HepG2 (cell line): ENCODE measurements at regions not wholly inside any gene's neighbourhood (a gene's known extent, or its start where the extent isn't known, plus 50 kb on each side); places are given as distances from the start of the nearest gene placed in this dataset.

ENCODE experiments used
- ATAC-seq: fragments of 200-7000 bp; cut with Tn5 transposase; 3 replicates; pipeline ENCODE4 v1.9.1; 2020; ENCODE audit warnings: mild to moderate bottlenecking, moderate library complexity
- BruUV-seq: library from RNA; stranded (reverse); fragments of 400-500 nt; replicated peaks from 2 replicates; lab custom pipeline; 2021; lab: Mats Ljungman, UMichigan
- CTCF ChIA-PET: fragments of 300-600 bp; formaldehyde crosslinking; extraction: SDS; loops from one replicate; lab custom pipeline; 2021; ENCODE audit warnings: low total read pairs, inconsistent platforms, low intra/inter-chr PET ratio; lab: Yijun Ruan, JAX
- POLR2A ChIA-PET: fragments of 350-600 bp; sonication (Branson Sonifier 250); formaldehyde crosslinking; loops from one replicate; lab custom pipeline; 2020; ENCODE audit warnings: antibody characterized with exemption, inconsistent platforms; lab: Yijun Ruan, JAX
- DNase-seq: peaks from one replicate; pipeline ENCODE4 v3.0.0-alpha.2; 2015; ENCODE audit warnings: low spot score
- FAIRE-seq: peaks from 3 replicates; lab custom pipeline; 2011; peaks lifted over from hg19 to GRCh38; lab: Jason Lieb, UNC
- H2AFZ ChIP-seq: one replicate; pipeline ENCODE4 v1.6.1; 2011; ENCODE audit warnings: low read length, inconsistent platforms
- H3K27ac ChIP-seq: fragments of 300-600 bp; 3 replicates; pipeline ENCODE4 v1.8.0; 2011; ENCODE audit warnings: mixed run types, mild to moderate bottlenecking, mixed read lengths, low read length, inconsistent platforms; ENCODE audit not compliant: insufficient read depth; ENCODE audit errors: extremely low read length
- H3K27me3 ChIP-seq, 2 experiments: fragments of 200-600 bp in 1 of 2; 2 replicates in 1 of 2; 3 replicates in 1 of 2; pipeline versions ENCODE4 v1.6.0 to v1.8.0; 2011; ENCODE audit warnings: low read length in 2 of 2, mild to moderate bottlenecking in 2 of 2, moderate library complexity in 2 of 2, inconsistent platforms in 1 of 2; ENCODE audit not compliant: insufficient read depth in 2 of 2, control insufficient read depth in 1 of 2
- H3K36me3 ChIP-seq, 2 experiments: fragments of 200-600 bp in 1 of 2; replicated peaks in 1 of 2; 2 replicates in 1 of 2; 3 replicates in 1 of 2; pipeline versions ENCODE4 v1.5.1 to v1.8.0; 2011; ENCODE audit warnings: low read length in 2 of 2, inconsistent platforms in 1 of 2; ENCODE audit not compliant: insufficient read depth in 2 of 2, control insufficient read depth in 1 of 2
- H3K4me1 ChIP-seq: 2 replicates; pipeline ENCODE4 v1.5.1; 2012; ENCODE audit warnings: low read length, inconsistent platforms; ENCODE audit not compliant: insufficient read depth
- H3K4me2 ChIP-seq: 2 replicates; pipeline ENCODE4 v1.6.0; 2011; ENCODE audit warnings: low read depth, low read length, inconsistent platforms
- H3K4me3 ChIP-seq, 3 experiments: fragments of 200-600 bp in 1 of 3; sonication (generic), shearing (Covaris generic) in 1 of 3; replicated peaks in 1 of 3; 2 replicates each; pipeline ENCODE4 v1.5.1; 2011 to 2016; ENCODE audit warnings: low read length in 3 of 3, inconsistent platforms in 2 of 3, low read depth in 2 of 3, mild to moderate bottlenecking in 2 of 3, control low read depth in 1 of 3, mixed read lengths in 1 of 3; ENCODE audit not compliant: insufficient read depth in 1 of 3
- H3K79me2 ChIP-seq: one replicate; pipeline ENCODE4 v1.6.1; 2011; ENCODE audit warnings: low read length, inconsistent platforms; ENCODE audit not compliant: insufficient read depth
- H3K9ac ChIP-seq: 2 replicates; pipeline ENCODE4 v1.6.0; 2011; ENCODE audit warnings: mild to moderate bottlenecking, low read depth, low read length, inconsistent platforms; ENCODE audit not compliant: insufficient read depth
- H3K9me3 ChIP-seq: 2 replicates; pipeline ENCODE4 v1.5.1; 2012; ENCODE audit warnings: mild to moderate bottlenecking, low read length
- H4K20me1 ChIP-seq: 2 replicates; pipeline ENCODE4 v1.6.0; 2011; ENCODE audit warnings: inconsistent platforms, mild to moderate bottlenecking, low read length, moderate library complexity; ENCODE audit not compliant: insufficient read depth
- AKAP8 ChIP-seq: sonication (generic); formaldehyde crosslinking; IDR thresholded peaks from 2 replicates; pipeline ENCODE4 v1.5.1; 2020; ENCODE audit warnings: mild to moderate bottlenecking, missing genetic modification reagents
- ERF ChIP-seq: IDR thresholded peaks from 2 replicates; pipeline ENCODE4 v1.6.1; 2018; ENCODE audit warnings: missing biosample characterization, missing genetic modification reagents
- MBNL3 ChIP-seq: fragments of 250-450 bp; sonication (Bioruptor Pico); conservative IDR thresholded peaks from 2 replicates; pipeline ENCODE4 v1.8.0; 2022; ENCODE audit warnings: mild to moderate bottlenecking, inconsistent platforms
- ZNF160 ChIP-seq: sonication (generic); formaldehyde crosslinking; IDR thresholded peaks from 2 replicates; pipeline ENCODE4 v1.8.0; 2022; ENCODE audit warnings: mild to moderate bottlenecking, inconsistent platforms, missing genetic modification reagents
- ZNF296 ChIP-seq: sonication (generic); formaldehyde crosslinking; conservative IDR thresholded peaks from 2 replicates; pipeline ENCODE4 v1.5.0; 2020; ENCODE audit warnings: mild to moderate bottlenecking, missing genetic modification reagents
- ZNF576 ChIP-seq: sonication (generic); formaldehyde crosslinking; IDR thresholded peaks from 2 replicates; pipeline ENCODE4 v1.4.0; 2020; ENCODE audit warnings: mild to moderate bottlenecking, missing genetic modification reagents
- ZNF746 ChIP-seq: sonication (generic); formaldehyde crosslinking; IDR thresholded peaks from 2 replicates; pipeline ENCODE4 v1.8.0; 2022; ENCODE audit warnings: mild to moderate bottlenecking, missing genetic modification reagents
- WGBS: methylation state at CpG from one replicate; pipeline ENCODE4 v1.1.6; 2017; ENCODE audit warnings: low lambda C conversion rate; 5-methylcytosine and 5-hydroxymethylcytosine counted together
- in situ Hi-C: cut with HindIII; loops from 2 replicates; pipeline ENCODE4 v1.10.0; 2017; ENCODE audit warnings: low pct_unique_long_range_greater_than_20kb; ENCODE audit not compliant: extremely low pct_ligation_motif_present
- intact Hi-C: fragments of 100-400 bp; cut with micrococcal nuclease; formaldehyde crosslinking; loops from one replicate; pipeline ENCODE4 v1.10.0; 2022; ENCODE audit not compliant: unreplicated experiment
- TF ChIP-seq, protein P1 (sequence below): sonication (generic); formaldehyde crosslinking; IDR thresholded peaks from 2 replicates; pipeline ENCODE4 v1.5.1; 2020; ENCODE audit warnings: mild to moderate bottlenecking, missing genetic modification reagents
- TF ChIP-seq, protein P2 (sequence below): sonication (generic); formaldehyde crosslinking; IDR thresholded peaks from 2 replicates; pipeline ENCODE4 v1.5.1; 2020; ENCODE audit warnings: mild to moderate bottlenecking, moderate library complexity, missing genetic modification reagents

- Histone ChIP-seq H3K4me1 (no peaks in the 10 kb centered on the region), H3K4me3 (no peak overlapping the region), H2AFZ (no peak overlapping the region), H3K36me3 (no peaks in the 10 kb centered on the region), H3K9me3 (no peaks in the 10 kb centered on the region; the same call in 1 of the 2 replicates), H3K79me2 (no peaks in the 10 kb centered on the region), H4K20me1 (no peaks in the 10 kb centered on the region), H3K9ac (no peak overlapping the region), H3K27ac (no peak overlapping the region), H3K4me2 (no peak overlapping the region), H3K27me3 (peaks cover 0 to 6% of the 10 kb centered on the region in 2 experiments; a peak in 1 of 5 replicates)
- CTCF ChIA-PET = no interaction called here
- no TSS peak for BruUV-seq
- TF ChIP-seq ZNF746 = no peak
- no peak for TF ChIP-seq ZNF576 (CRISPR knock-in tag)
- no peak for TF ChIP-seq AKAP8 (CRISPR knock-in tag)
- TF ChIP-seq, protein P1, sequence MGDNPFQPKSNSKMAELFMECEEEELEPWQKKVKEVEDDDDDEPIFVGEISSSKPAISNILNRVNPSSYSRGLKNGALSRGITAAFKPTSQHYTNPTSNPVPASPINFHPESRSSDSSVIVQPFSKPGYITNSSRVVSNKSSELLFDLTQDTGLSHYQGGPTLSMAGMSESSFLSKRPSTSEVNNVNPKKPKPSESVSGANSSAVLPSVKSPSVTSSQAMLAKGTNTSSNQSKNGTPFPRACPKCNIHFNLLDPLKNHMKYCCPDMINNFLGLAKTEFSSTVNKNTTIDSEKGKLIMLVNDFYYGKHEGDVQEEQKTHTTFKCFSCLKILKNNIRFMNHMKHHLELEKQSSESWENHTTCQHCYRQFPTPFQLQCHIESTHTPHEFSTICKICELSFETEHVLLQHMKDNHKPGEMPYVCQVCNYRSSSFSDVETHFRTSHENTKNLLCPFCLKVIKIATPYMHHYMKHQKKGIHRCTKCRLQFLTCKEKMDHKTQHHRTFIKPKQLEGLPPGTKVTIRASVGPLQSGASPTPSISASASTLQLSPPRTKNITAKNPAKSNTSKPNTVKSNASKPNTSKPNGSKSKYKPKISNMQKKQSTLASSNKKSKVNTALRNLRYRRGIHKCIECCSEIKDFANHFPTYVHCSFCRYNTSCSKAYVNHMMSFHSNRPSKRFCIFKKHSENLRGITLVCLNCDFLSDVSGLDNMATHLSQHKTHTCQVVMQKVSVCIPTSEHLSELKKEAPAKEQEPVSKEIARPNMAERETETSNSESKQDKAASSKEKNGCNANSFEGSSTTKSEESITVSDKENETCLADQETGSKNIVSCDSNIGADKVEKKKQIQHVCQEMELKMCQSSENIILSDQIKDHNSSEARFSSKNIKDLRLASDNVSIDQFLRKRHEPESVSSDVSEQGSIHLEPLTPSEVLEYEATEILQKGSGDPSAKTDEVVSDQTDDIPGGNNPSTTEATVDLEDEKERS = no peak
- TF ChIP-seq, protein P2, sequence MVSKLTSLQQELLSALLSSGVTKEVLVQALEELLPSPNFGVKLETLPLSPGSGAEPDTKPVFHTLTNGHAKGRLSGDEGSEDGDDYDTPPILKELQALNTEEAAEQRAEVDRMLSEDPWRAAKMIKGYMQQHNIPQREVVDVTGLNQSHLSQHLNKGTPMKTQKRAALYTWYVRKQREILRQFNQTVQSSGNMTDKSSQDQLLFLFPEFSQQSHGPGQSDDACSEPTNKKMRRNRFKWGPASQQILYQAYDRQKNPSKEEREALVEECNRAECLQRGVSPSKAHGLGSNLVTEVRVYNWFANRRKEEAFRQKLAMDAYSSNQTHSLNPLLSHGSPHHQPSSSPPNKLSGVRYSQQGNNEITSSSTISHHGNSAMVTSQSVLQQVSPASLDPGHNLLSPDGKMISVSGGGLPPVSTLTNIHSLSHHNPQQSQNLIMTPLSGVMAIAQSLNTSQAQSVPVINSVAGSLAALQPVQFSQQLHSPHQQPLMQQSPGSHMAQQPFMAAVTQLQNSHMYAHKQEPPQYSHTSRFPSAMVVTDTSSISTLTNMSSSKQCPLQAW (CRISPR knock-in tag) = no peak
- no peak for TF ChIP-seq ZNF296 (CRISPR knock-in tag)
- no peak for TF ChIP-seq ZNF160 (CRISPR knock-in tag)
- TF ChIP-seq MBNL3 (CRISPR knock-in tag) = no peak
- TF ChIP-seq ERF (CRISPR knock-in tag) = no peak
- intact Hi-C loops = no loop called here
- POLR2A ChIA-PET = no interaction called here
- WGBS = 24% methylated on average over 17 of the region's 18 CpGs
- in situ Hi-C loops = no loop called here
- no peak for DNase-seq
- FAIRE-seq = no peak
- no peak for ATAC-seq
Observed at GRCh38 chr1:4984841-4985240, 330.4 kb downstream of the AJAP1 start.
